ENCODE measurements at regions not wholly inside any gene's neighbourhood (a gene's known extent, or its start where the extent isn't known, plus 50 kb on each side); places are given as distances from the start of the nearest gene placed in this dataset.

GRCh38 chr17:78290721-78291120 is 59.3 kb downstream of the TMEM235 start:
- Histone ChIP-seq H3K36me3 (no peaks in the 10 kb centered on the region), H3K9me3 (no peaks in the 10 kb centered on the region), H3K27me3 (no peaks in the 10 kb centered on the region), H3K4me3 (no peak overlapping the region), H3K27ac (no peak overlapping the region), H3K4me1 (peaks cover 0 to 17% (median 0%) of the 10 kb centered on the region in 4 donors)
- no peak for TF ChIP-seq POLR2A (IDR thresholded peaks at IDR 0.05)
- no peak for TF ChIP-seq EP300 (IDR thresholded peaks at IDR 0.05)
- TF ChIP-seq CTCF (IDR thresholded peaks at IDR 0.05), result no peak
- WGBS, 2 donors, result 91 to 96% methylated on average over 7 of the region's 7 CpGs
- DNase-seq (ENCODE audit: low spot score in 2 of 2), result no peak
